A673 (cell line): ENCODE measurements at regions not wholly inside any gene's neighbourhood (a gene's known extent, or its start where the extent isn't known, plus 50 kb on each side); places are given as distances from the start of the nearest gene placed in this dataset.

Experiments used
- EZH2 ChIP-seq: fragments of 200-600 bp; sonication (generic); IDR thresholded peaks from 2 replicates; pipeline ENCODE4 v1.6.1; 2017; ENCODE audit warnings: borderline replicate concordance, low read depth, mild to moderate bottlenecking, mixed read lengths, antibody characterized with exemption, low read length; ENCODE audit not compliant: poor library complexity, severe bottlenecking
- TF ChIP-seq, protein P1 (sequence below): fragments of 300-800, 200-600 bp; sonication (generic); conservative IDR thresholded peaks from 2 replicates; pipeline ENCODE4 v1.5.1; 2017; ENCODE audit warnings: low read depth, mild to moderate bottlenecking, antibody characterized with exemption, low read length, moderate library complexity, mixed read lengths

DNA sequence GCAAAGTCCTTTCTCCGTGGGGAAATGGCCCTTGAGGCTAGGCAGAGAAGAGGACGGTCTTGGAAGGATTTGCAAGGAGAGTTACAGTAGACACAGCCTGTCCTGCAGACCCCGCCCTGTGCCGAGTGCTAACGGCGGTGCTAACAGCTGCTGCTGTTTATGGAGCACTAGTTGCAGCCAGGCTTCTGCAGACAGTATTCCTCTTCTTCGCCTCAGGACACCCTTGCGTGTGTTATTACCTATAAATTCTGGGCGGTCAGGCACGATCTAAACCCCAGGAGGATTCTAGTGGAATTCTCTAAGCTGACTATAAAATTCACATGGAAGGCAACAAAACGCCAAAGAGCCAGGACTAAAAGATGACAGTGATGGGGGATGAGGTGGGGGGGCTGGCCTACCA is 139.8 kb downstream of the GLI2 start:
- TF ChIP-seq, protein P1, sequence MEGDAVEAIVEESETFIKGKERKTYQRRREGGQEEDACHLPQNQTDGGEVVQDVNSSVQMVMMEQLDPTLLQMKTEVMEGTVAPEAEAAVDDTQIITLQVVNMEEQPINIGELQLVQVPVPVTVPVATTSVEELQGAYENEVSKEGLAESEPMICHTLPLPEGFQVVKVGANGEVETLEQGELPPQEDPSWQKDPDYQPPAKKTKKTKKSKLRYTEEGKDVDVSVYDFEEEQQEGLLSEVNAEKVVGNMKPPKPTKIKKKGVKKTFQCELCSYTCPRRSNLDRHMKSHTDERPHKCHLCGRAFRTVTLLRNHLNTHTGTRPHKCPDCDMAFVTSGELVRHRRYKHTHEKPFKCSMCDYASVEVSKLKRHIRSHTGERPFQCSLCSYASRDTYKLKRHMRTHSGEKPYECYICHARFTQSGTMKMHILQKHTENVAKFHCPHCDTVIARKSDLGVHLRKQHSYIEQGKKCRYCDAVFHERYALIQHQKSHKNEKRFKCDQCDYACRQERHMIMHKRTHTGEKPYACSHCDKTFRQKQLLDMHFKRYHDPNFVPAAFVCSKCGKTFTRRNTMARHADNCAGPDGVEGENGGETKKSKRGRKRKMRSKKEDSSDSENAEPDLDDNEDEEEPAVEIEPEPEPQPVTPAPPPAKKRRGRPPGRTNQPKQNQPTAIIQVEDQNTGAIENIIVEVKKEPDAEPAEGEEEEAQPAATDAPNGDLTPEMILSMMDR, result no peak
- TF ChIP-seq EZH2, result no peak
